ENCODE measurements at regions not wholly inside any gene's neighbourhood (a gene's known extent, or its start where the extent isn't known, plus 50 kb on each side); places are given as distances from the start of the nearest gene placed in this dataset.
"Not testable (repeated sequence)": the region's sequence is repeated elsewhere in the genome, so short reads cannot be mapped to it uniquely, and the experiment has no call there.

DNA sequence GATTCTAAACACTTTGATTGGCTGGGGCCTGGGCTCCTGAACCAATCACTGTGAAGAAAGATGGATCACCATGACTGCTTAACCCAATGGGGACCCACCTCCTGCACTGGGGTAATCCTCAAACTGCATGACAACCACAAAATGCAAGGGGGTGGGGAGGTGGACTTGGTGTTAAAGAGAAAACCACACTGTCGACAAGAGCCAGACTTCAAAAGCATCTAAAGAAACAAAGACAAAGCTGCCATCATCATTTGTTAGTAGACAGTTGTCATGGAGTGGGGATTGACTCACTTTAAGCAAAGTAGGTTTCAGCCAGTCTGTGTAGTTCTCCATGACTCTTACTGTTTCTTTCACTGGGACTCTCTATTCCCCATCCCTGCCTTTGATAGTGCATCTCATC is 433.8 kb downstream of the PLPP3 start:
- no peak for DNase-seq

DNA sequence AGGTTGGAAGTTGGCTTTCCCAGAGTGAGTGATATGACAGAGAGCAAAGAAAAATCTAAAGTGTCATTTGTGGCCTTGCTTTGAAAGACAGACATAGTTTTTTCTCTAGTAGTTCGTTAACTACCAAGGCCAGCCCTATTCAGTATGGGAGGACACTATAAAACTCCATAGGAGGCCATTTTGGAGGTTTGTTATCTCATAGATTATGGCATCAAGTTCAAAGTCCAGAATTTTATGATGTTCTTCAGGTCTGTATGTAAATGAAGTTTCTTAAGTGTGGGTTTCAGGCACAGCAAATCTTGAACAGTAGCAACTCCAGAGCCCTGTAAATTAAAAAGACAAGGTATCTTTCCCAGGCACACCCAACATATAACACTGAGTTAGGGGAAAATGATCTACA is 437.1 kb downstream of the PLPP3 start:
- no peak for DNase-seq

DNA sequence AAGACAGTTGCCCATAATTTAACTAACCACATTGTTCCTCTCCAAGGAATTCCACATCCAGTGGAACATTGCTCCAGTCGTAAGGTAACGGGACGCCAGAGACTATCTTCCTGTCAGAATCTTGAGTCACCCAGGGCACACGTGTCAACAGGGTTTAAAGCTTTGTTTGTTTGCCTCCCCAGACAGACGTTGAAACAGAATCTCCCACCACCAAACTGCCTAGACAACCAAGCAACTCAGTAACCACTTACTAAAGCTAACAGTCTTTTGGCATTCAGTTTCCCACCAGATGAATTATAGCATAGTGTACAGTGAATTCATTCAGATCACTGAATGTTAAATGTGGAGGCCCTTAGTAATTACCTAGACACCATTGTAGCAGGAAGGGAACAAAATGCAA is 439.5 kb downstream of the PLPP3 start:
- DNase-seq, result no peak

DNA sequence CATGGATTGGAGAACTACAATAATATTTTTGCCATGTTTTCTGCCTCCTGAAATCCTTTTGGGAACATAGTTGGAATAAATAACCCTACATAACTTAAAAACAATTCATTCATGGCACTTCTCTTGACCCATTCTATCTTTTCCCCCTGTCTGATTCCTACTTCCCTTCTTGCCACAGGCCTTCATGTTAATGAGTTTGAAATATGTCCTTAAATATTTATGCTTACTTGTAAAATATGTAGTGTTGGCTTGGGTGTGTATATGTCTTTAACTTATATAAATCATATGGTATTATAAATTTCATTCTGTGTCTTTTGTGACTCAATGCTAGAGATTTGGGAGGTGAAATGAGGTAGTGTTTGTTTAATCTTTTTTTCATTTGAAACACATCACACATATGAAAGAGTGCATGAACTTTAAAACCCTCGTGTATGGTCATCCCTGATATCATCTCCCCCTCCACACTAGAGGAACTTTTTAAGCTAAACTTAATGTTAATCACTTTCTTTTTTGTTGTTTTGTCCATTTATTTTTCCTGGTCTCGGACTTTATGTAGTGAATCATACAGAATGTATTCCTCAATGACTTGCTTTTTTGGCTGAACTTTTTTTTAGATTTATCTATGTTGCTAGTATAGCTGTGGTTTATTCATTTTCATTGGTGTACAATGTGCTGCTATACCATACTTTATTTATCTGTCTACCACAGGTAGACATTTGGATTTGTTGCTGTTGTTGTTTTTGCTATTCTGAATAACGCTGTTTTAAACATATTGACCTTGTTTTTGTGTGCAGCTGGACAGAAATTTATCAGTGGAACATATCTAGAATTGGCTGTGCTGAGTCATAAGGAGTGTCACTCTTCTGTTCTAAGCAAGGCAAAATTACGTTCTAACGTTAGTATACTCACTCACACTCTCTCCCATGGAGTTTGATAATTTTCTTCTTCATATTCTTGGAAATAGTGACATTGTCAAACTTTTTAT is 441.6 kb downstream of the PLPP3 start:
- no peak for DNase-seq

DNA sequence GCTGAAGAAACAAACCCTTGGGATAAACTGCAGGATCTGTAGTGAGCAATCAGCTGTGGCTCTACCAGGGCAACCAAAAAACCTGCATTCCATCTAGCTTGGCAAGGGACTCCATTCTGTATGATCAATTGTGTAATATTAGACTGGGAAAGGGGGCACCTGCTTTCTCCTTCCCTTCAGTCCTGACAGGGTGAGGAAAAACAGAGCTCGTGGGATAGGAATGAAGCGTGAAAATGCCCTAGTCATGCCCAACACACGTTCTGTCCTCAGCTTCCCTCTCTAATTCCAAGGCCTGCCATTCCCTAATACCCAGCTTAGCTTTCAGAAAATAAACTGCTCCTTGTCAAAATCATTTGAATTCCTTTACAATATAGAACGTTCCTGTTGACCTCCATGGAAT is 442.3 kb downstream of the PLPP3 start:
- no peak for DNase-seq

DNA sequence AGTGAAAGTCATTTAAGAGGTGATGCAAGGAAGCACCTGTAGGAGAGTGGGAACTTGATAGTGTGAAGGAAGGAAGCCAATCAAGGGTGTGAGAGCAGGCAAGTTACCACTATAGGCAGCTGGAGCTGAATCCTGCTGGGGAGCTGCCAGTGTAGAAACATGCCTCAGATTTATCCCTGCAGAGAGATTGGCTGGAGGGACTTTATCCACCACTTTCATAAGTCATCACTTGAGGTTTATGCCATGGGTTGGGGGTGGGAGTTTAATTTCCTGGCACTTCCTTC is 443.6 kb downstream of the PLPP3 start:
- no peak for DNase-seq

DNA sequence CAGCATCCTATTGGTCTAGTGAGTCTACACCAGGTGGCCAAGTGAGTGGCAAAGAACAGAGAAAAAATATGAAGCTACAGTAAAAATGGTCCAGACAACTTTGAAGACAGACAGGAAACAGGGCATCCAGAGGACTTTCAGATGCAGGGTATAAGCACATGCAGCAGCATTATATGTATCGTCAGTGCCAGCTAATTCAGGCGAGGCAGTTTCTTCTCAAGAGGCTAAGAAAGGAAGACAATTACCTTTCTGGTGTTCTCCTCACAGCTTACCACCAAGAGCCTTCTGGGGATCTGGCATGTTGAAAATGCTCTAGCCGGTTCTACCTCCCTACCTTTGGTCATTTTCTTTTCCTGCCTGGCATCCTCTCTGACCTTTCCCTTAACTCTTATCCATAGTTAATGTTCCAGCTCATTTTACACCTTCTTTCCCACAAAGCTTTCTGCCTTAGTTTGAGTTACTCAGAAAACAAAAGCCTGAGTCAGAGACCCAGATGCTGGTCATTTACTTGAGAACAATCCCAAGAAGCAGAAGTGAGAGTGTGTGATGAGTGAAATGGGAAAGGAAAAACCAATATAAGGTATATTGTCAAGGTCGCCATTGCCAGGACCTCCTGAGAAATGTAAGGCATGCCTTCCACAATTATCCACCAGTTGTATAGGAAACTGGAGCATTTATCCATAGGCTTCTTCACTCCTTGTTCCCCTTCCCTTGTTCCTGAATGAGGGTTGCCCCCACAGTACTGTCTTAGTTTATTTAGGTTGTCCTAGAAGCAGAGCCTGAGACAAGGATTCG is 444.1 kb downstream of the PLPP3 start:
- DNase-seq, result no peak

DNA sequence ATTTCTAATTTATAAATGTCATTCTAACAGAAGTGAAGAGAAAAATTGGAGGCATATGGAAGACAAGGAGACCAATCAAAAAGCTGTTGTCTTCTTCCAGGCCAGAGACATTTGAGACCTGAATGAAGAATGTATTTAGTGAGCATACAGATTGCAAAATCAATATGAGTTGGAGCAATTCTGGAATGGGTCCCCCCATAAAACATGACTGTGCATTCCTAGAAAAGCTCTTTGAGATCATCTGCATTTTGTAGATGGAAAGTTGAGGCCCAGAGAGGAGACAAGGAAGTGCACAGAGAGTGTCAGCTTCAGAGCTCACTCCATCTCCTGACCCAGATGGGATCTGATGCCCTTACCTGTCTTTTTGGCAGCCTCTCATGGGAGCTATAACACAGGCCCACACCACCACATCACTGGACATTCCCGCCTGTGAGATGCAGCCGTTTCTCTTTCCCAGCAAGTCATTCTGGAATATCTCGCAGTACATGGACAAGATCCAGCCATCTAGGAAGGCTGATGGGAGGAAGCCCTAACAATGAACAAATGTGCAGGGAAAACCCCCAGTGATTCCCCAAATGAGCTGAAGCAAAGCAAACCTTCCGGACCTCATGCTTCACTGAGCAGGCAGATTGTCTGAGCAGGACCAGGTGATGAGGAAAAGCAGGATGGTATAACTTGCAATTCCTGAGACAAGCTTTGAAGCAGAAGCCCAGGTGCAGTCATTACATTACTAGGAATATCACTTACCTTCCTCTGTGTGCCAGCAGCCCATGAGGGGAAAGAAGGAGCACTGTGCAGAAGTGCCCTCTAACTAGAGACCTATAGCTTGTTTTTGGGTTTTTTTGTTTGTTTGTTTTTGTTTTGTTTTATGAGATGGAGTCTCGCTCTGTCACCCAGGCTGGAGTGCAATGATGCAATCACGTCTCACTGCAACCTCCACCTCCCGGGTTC is 445.6 kb downstream of the PLPP3 start:
- no peak for DNase-seq

DNA sequence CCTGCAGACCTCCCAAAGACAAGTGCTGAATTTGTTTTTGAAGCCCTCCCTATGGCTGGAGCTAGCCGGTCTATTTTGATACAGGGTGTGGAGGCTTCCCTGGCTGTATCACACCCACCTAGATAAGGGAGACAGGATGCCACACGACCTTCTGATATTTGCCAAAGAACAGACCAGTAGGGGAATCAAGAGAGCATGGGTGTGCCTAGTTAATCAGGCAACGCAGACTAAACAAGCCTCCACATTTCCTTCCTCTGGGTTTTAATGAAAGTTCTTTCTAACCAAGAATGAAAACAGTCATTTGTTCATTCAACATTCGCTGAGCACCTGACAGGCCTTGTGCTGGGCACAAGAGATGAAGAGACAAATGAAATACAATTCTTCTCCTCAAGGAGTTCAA is 446.8 kb downstream of the PLPP3 start:
- no peak for DNase-seq

DNA sequence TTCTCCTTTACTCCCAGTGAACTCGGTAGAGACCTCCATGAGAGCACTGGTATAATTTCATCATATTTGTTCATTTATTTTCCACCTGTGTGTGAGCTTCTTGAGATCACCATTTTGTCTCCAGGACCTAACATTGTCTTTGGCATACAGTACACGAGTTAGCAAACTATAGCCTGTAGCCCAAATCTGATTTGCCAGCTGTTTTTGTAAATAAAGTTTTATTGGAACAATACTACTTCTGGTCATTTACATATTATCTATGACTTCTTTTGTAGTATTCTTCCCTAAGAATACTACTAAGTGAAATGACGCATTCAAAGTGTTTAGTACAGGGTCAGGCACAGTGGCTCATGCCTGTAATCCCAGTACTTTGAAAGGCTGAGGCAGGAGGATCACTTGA is 449.5 kb downstream of the PLPP3 start:
- no peak for DNase-seq

DNA sequence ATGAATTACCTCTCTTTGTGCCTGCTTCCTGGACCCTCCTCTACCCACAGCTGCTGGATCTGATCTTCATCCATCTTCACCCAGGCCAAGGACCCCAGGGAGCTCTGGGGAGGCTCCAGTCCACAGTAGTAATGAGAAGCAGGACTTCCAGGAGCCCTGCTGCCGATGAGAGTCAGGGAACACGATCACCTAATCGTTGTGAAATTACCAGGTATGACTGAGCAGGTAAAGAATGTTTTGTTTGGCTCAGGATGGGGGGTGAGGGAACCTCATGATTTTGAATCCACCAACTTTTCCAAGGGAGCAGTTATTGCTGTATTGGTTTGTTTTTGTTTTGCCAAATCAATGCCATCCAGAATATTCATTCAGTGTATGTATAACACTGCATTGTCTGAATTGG is 454.0 kb downstream of the PLPP3 start:
- no peak for DNase-seq

DNA sequence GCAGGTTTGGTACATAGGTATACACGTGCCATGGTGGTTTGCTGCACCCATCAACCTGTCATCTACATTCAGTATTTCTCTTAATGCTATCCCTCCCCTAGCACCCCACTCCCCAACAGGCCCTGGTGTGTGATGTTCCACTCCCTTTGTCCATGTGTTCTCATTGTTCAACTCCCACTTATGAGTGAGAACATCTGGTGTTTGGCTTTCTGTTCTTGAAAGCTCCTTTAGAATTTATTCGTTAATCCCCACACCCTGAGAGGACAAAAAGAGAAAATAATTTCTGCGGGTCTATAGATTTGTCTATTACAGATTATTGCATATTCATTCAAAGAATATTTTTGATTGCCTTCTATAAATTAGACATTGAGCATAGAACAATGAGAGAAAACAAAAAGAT is 455.5 kb downstream of the PLPP3 start:
- no peak for DNase-seq

DNA sequence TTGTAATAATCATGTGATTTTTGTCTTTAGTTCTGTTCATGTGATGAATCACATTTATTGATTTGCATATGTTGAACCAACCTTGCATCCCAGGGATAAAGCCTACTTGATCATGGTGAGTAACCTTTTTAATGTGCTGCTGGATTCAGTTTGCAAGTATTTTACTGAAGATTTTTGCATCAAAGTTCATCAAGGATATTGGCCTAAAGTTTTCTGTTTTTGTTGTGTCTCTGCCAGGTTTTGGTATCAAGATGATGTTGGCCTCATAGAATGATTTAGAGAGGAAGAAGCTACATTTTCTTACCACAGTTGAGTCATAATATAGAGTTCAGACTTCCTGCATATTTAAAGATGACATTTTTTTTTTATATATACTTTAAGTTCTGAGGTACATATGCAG is 455.9 kb downstream of the PLPP3 start:
- no peak for DNase-seq

DNA sequence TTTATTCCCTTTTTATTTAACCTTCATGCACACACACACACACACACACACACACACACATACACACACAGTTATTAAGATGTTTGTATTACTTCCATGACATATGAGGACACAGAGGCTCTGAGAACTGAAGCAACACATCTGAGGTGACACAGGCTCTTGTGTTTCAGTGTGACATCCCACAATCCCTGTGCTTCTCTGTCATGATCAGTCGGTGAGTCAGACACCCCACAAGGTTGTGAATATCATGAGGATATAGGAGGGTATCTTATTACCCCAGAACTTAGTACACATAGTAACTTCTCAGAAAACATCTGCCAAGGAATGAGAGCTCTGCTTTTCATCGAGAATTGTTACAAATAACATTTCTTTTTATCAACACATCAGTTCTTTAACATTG is 459.3 kb downstream of the PLPP3 start:
- no peak for DNase-seq

DNA sequence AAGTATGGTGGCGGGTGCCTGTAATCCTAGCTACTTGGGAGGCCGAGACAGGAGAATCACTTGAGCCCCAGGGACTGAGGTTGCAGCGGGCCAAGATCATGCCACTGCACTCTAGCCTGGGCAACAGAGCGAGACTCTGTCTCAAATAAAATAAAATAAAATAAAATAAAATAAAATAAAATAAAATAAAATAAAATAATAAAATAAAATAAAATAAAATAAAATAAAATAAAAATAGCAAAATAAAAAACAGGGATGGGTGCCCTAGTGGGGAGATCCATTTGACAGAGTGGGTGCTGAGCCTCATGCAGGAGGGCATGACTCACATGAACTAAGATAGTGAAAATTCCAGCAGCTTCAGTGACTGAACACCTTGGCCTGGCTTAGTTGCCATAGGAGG is 460.7 kb downstream of the PLPP3 start:
- DNase-seq, result not testable (repeated sequence)

DNA sequence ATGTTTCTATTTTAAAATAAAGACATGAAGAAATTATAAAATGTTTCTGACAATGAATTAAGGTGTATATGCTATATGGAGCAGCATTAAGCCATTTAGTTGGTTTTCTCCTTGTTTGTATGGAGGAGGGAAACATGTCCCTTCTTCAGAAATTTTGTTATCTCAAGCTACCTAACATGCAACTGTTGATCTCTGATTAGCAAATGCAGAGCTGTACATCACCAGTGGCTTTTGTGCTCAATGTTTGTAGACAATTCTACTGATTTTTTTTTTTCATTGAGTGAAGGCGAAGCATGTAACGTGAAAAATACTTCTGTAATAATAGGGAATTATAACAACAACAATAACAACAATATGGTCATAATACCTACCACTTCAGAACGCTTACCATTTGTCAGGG is 463.7 kb downstream of the PLPP3 start:
- no peak for DNase-seq

DNA sequence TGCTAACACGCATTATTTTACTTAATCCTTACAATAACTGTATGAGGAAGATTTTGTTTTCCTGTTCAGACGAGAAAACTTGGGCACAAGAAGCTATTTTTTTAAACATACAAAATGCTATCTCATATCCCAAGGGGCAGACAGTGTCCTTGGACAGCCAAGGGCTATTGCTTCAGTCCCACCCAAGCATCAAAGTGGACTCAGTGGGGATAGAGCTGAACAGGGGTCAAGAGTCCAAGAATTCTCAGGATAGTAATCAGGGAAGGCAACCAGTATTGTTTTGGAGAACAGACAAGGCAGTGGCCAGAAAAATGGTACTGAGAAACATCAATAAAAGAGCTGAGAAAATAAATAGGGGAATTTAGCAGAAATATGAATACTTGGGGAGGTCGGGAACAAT is 465.7 kb downstream of the PLPP3 start:
- DNase-seq, result no peak

DNA sequence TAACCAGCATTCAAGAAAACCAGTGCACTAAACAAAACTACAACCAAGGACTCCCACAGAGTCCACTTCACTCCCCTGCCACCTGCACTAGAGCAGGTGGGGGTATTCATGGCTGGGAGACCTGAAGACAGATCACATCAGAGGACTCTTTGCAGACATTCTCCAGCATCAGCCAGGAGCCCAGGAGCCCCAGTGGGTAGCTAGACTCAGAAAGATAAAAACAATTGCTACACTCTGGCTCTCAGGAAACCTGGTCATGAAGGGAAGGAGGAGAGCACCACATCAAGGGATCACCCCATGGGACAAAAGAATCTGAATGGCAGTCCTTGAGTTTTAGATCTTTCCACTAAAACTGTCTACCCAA is 472.1 kb downstream of the PLPP3 start:
- DNase-seq, result no peak

DNA sequence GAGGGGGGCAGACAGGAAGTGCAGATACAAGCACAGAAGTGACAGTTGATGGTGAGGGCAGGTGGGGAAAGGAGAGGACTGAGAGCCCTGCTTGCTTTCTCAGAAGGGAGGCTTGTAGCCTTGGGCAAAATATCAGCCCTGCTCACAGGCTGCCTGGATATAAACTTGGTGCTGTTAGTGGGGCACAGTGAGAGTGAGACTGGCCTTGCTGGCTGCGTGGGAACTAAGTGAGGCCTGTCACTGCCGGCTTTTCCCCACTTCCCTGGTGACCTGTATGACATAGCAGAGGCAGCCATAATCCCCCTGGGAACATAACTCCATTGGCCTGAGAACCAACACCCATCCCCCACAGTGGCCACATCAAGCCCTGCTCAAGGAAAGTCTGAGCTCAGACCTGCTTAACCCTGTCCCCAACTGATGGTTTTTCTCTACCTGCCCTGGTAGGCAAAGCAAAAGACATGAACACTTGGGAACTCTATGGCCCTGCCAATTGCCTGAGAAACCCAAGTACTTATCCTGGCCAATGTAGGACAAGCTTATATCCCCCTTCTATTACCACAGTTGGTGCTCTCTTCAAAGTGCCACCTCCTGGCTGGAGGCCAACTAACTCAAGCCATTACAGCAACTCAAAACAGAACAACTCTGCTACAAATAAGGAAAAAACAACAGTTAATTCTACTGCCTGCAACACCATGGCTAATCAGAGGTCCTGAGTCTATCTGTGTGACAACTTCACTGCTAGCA is 472.7 kb downstream of the PLPP3 start:
- no peak for DNase-seq

DNA sequence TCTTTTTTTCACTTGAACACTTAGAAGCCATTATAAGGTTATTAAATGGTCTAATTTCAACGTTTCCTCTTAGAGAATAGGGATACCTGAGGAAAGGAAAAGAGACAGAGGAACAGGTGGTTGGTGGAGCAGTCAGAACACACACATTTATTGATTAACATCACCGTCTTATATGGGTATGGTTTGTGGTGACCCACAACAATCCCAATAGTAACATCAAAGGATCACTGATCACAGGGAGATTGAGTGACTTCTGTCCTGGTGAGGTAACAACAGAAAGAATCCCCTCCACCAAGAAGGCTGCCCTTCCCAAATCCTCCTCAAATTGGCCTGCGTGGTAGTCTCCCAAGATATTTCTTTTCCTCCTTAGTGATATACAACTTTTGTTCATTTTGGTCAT is 474.0 kb downstream of the PLPP3 start:
- DNase-seq, result no peak

DNA sequence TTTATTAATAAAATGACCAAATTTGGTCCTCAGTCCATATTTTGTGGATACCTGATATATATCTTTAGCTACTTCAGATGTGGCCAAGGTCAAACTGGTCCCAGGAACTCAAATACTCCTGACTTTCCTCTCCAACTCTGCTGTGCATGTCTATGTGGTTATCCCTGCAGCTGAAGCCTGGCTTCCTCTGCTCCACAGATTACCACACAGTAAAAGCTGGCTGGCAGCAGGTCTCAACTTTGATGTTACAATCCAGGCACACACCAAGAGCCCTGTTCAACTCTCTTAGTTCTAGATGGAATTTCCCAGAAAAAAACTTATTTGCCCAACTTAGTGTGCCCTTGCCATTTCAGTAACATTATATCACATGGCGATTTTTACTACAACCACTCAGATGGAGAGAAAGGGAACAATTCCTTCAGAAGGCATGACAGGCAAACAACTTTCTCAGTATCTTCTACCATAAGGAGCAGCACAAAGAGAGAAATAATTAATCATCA is 479.5 kb downstream of the PLPP3 start:
- no peak for DNase-seq

DNA sequence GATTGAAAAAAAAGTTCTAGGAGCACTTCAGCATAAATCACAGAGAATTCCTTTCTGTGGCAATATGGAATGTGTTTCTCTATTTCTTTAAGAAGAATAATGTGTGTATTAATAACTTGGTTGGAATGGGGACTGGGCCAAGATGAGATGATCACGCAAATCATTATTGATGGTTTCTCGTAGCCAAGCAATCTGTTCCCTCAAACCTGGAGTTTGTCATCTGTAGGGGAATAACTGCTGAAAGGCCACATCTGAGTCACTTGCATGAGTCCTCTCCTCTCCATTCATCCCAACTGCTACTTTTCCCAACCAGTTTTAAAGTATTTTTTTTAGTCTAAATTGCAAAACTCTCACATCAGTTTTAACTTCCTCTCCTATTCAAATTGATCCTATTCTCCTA is 480.4 kb downstream of the PLPP3 start:
- DNase-seq, result no peak

Data from CD4-positive, alpha-beta T cell treated with Interleukin-4 for 1 hour (primary cell).